ENCODE measurements at regions not wholly inside any gene's neighbourhood (a gene's known extent, or its start where the extent isn't known, plus 50 kb on each side); places are given as distances from the start of the nearest gene placed in this dataset.

GRCh38 chr9:74277532-74277931 is 219.6 kb upstream of the RORB start:
- no peak for DNase-seq

GRCh38 chr9:74281674-74282073 is 215.5 kb upstream of the RORB start:
- DNase-seq = no peak

GRCh38 chr9:74282526-74283253 is 214.4 kb upstream of the RORB start:
- no peak for DNase-seq

GRCh38 chr9:74284581-74285450 is 212.3 kb upstream of the RORB start:
- peak; percentile 65 for DNase-seq

GRCh38 chr9:74293479-74293878 is 203.7 kb upstream of the RORB start:
- no peak for DNase-seq

- DNase-seq = no peak
Observed at GRCh38 chr9:74303945-74304344, 193.2 kb upstream of the RORB start.

- DNase-seq = peak; percentile 13
Observed at GRCh38 chr9:74304598-74304997, 192.5 kb upstream of the RORB start.

- DNase-seq = no peak
Observed at GRCh38 chr9:74309654-74310053, 187.5 kb upstream of the RORB start.

GRCh38 chr9:74317235-74317634 is 179.9 kb upstream of the RORB start:
- DNase-seq = no peak

GRCh38 chr9:74321396-74321795 is 175.7 kb upstream of the RORB start:
- DNase-seq = no peak

GRCh38 chr9:74322661-74323314 is 174.3 kb upstream of the RORB start:
- no peak for DNase-seq

GRCh38 chr9:74330487-74331214 is 166.5 kb upstream of the RORB start:
- no peak for DNase-seq

- DNase-seq = no peak
Observed at GRCh38 chr9:74331607-74332006, 165.5 kb upstream of the RORB start.

GRCh38 chr9:74333384-74334032 is 163.6 kb upstream of the RORB start:
- DNase-seq = no peak

GRCh38 chr9:74334271-74334670 is 162.9 kb upstream of the RORB start:
- DNase-seq = no peak

GRCh38 chr9:74336161-74336560 is 161.0 kb upstream of the RORB start:
- no peak for DNase-seq

- DNase-seq = no peak
Observed at GRCh38 chr9:74348777-74349176, 148.4 kb upstream of the RORB start.

GRCh38 chr9:74355107-74355506 is 142.0 kb upstream of the RORB start:
- DNase-seq = no peak

- DNase-seq = no peak
Observed at GRCh38 chr9:74357577-74357976, 139.6 kb upstream of the RORB start.

GRCh38 chr9:74358959-74359358 is 138.2 kb upstream of the RORB start:
- DNase-seq = no peak

- no peak for DNase-seq
Observed at GRCh38 chr9:74361508-74361907, 135.6 kb upstream of the RORB start.

- no peak for DNase-seq
Observed at GRCh38 chr9:74362423-74362822, 134.7 kb upstream of the RORB start.

GRCh38 chr9:74366111-74366510 is 131.0 kb upstream of the RORB start:
- no peak for DNase-seq
